IMR-90 (cell line): ENCODE measurements at regions not wholly inside any gene's neighbourhood (a gene's known extent, or its start where the extent isn't known, plus 50 kb on each side); places are given as distances from the start of the nearest gene placed in this dataset.

ENCODE experiments used
- ATAC-seq: fragments of 200-7000 bp; cut with Tn5 transposase; 2 replicates; pipeline ENCODE4 v1.9.1; 2020; ENCODE audit warnings: low read depth, mild to moderate bottlenecking, moderate library complexity
- BruUV-seq: library from RNA; stranded (reverse); fragments of 400-500 nt; replicated peaks from 2 replicates; lab custom pipeline; 2021; lab: Mats Ljungman, UMichigan
- CTCF ChIA-PET: fragments of 300-600 bp; formaldehyde crosslinking; extraction: SDS; loops from one replicate; lab custom pipeline; 2021; ENCODE audit warnings: antibody characterized with exemption; lab: Yijun Ruan, JAX
- POLR2A ChIA-PET: fragments of 300-600 bp; sonication (Branson Sonifier 250); formaldehyde crosslinking; loops from one replicate; lab custom pipeline; 2022; ENCODE audit warnings: antibody characterized with exemption; ENCODE audit not compliant: unreplicated experiment; lab: Charles Lee
- DNase-seq: peaks from one replicate; pipeline ENCODE4 v3.0.0; 2013
- H2AFZ ChIP-seq: replicated peaks from 2 replicates; pipeline ENCODE3; 2013; ENCODE audit warnings: low read length, mild to moderate bottlenecking; ENCODE audit not compliant: poor library complexity
- H2AK5ac ChIP-seq: 2 replicates; pipeline ENCODE4 v1.6.1; 2013; ENCODE audit warnings: low read depth, low read length, inconsistent platforms
- H2AK9ac ChIP-seq: replicated peaks from 2 replicates; pipeline ENCODE3; 2013; ENCODE audit warnings: mild to moderate bottlenecking, low read depth, low read length, moderate library complexity; ENCODE audit not compliant: poor library complexity
- H2BK120ac ChIP-seq: 2 replicates; pipeline ENCODE4 v1.6.1; 2013; ENCODE audit warnings: low read depth, low read length, inconsistent platforms
- H2BK15ac ChIP-seq: 3 replicates; pipeline ENCODE4 v1.6.1; 2013; ENCODE audit warnings: low read depth, low read length, inconsistent platforms
- H2BK20ac ChIP-seq: 2 replicates; pipeline ENCODE4 v1.6.1; 2013; ENCODE audit warnings: low read depth, mild to moderate bottlenecking, inconsistent platforms, low read length, moderate library complexity
- H2BK5ac ChIP-seq: 2 replicates; pipeline ENCODE4 v1.6.1; 2013; ENCODE audit warnings: mild to moderate bottlenecking, low read depth, low read length, inconsistent platforms; ENCODE audit not compliant: poor library complexity, severe bottlenecking
- H3K14ac ChIP-seq: replicated peaks from 2 replicates; pipeline ENCODE4 v1.6.1; 2013; ENCODE audit warnings: low read depth, low read length, inconsistent platforms
- H3K18ac ChIP-seq: 2 replicates; pipeline ENCODE4 v1.6.1; 2013; ENCODE audit warnings: low read depth, low read length, control low read depth
- H3K23ac ChIP-seq: 2 replicates; pipeline ENCODE4 v1.6.1; 2013; ENCODE audit warnings: low read depth, low read length, inconsistent platforms
- H3K27ac ChIP-seq: 2 replicates; pipeline ENCODE4 v1.5.1; 2013; ENCODE audit warnings: mild to moderate bottlenecking, control low read depth, low read length; ENCODE audit not compliant: insufficient read depth
- H3K27me3 ChIP-seq: 2 replicates; pipeline ENCODE4 v1.6.1; 2013; ENCODE audit warnings: low read length; ENCODE audit not compliant: control insufficient read depth, insufficient read depth
- H3K36me3 ChIP-seq: 2 replicates; pipeline ENCODE4 v1.6.1; 2013; ENCODE audit warnings: low read length, mixed read lengths; ENCODE audit not compliant: control insufficient read depth, insufficient read depth
- H3K4ac ChIP-seq: 2 replicates; pipeline ENCODE4 v1.6.1; 2013; ENCODE audit warnings: low read depth, low read length, inconsistent platforms
- H3K4me1 ChIP-seq: 2 replicates; pipeline ENCODE4 v1.6.1; 2013; ENCODE audit warnings: low read length, mixed read lengths; ENCODE audit not compliant: control insufficient read depth, insufficient read depth
- H3K4me2 ChIP-seq: 2 replicates; pipeline ENCODE4 v1.6.1; 2013; ENCODE audit warnings: low read depth, mild to moderate bottlenecking, control low read depth, low read length, moderate library complexity
- H3K4me3 ChIP-seq: 2 replicates; pipeline ENCODE4 v1.5.1; 2013; ENCODE audit warnings: low read depth, mild to moderate bottlenecking, control low read depth, low read length, moderate library complexity; ENCODE audit not compliant: insufficient read depth
- H3K56ac ChIP-seq: 2 replicates; pipeline ENCODE4 v1.6.1; 2013; ENCODE audit warnings: low read length, inconsistent platforms; ENCODE audit not compliant: insufficient read depth; ENCODE audit errors: extremely low read depth
- H3K79me1 ChIP-seq, 2 experiments: 2 replicates each; pipeline ENCODE4 v1.6.1; 2013; ENCODE audit warnings: low read length in 2 of 2, inconsistent platforms in 1 of 2, low read depth in 1 of 2
- H3K9ac ChIP-seq: 2 replicates; pipeline ENCODE4 v1.6.1; 2013; ENCODE audit warnings: low read depth, low read length, control low read depth
- H3K9me1 ChIP-seq: 2 replicates; pipeline ENCODE4 v1.6.1; 2013; ENCODE audit warnings: low read length, inconsistent platforms; ENCODE audit not compliant: insufficient read depth
- H3K9me3 ChIP-seq: 2 replicates; pipeline ENCODE4 v1.6.1; 2013; ENCODE audit warnings: low read length; ENCODE audit not compliant: control insufficient read depth, insufficient read depth
- H4K20me1 ChIP-seq: 2 replicates; pipeline ENCODE4 v1.6.1; 2013; ENCODE audit warnings: low read length, inconsistent platforms; ENCODE audit not compliant: insufficient read depth
- H4K5ac ChIP-seq: 2 replicates; pipeline ENCODE4 v1.6.1; 2013; ENCODE audit warnings: mild to moderate bottlenecking, low read depth, low read length, control low read depth
- H4K8ac ChIP-seq, 2 experiments: 2 replicates each; pipeline ENCODE4 v1.6.1; 2013; ENCODE audit warnings: low read depth in 2 of 2, low read length in 2 of 2, control low read depth in 1 of 2, inconsistent platforms in 1 of 2
- H4K91ac ChIP-seq: 2 replicates; pipeline ENCODE4 v1.6.1; 2013; ENCODE audit warnings: low read depth, low read length, inconsistent platforms; ENCODE audit not compliant: insufficient read depth
- BHLHE40 ChIP-seq: fragments of 150-350 bp; IDR thresholded peaks from 2 replicates; pipeline ENCODE4 v1.6.1; 2016; ENCODE audit warnings: mild to moderate bottlenecking, low read depth, low read length
- CEBPB ChIP-seq: IDR thresholded peaks from 2 replicates; pipeline ENCODE4 v1.6.1; 2012; ENCODE audit warnings: low read depth, low read length, improper control_type of control experiment
- CHD1 ChIP-seq: IDR thresholded peaks from 2 replicates; pipeline ENCODE4 v1.6.1; 2012; ENCODE audit warnings: low read depth, low read length, improper control_type of control experiment
- FOS ChIP-seq: fragments of 150-350 bp; IDR thresholded peaks from 2 replicates; pipeline ENCODE4 v1.6.1; 2016; ENCODE audit warnings: low read depth, low read length
- MAFK ChIP-seq: IDR thresholded peaks from 2 replicates; pipeline ENCODE4 v1.6.1; 2012; ENCODE audit warnings: low read depth, low read length, improper control_type of control experiment
- MAZ ChIP-seq: IDR thresholded peaks from 2 replicates; pipeline ENCODE4 v1.6.1; 2012; ENCODE audit warnings: low read depth, mild to moderate bottlenecking, low read length, improper control_type of control experiment, moderate library complexity, borderline replicate concordance
- MXI1 ChIP-seq: IDR thresholded peaks from 2 replicates; pipeline ENCODE4 v1.6.1; 2012; ENCODE audit warnings: low read depth, mild to moderate bottlenecking, low read length, moderate library complexity, borderline replicate concordance
- NFE2L2 ChIP-seq: fragments of 150-350 bp; IDR thresholded peaks from 2 replicates; pipeline ENCODE4 v1.6.1; 2016; ENCODE audit warnings: low read depth, mild to moderate bottlenecking, low read length
- POLR2A ChIP-seq: IDR thresholded peaks from 2 replicates; pipeline ENCODE4 v1.6.1; 2012; ENCODE audit warnings: mild to moderate bottlenecking, low read depth, low read length
- RAD21 ChIP-seq: IDR thresholded peaks from 2 replicates; pipeline ENCODE4 v1.6.1; 2012; ENCODE audit warnings: low read length, improper control_type of control experiment
- RCOR1 ChIP-seq: IDR thresholded peaks from 2 replicates; pipeline ENCODE4 v1.6.1; 2012; ENCODE audit warnings: mild to moderate bottlenecking, low read length, improper control_type of control experiment; ENCODE audit not compliant: insufficient replicate concordance
- RFX5 ChIP-seq: IDR thresholded peaks from 2 replicates; pipeline ENCODE4 v1.8.0; 2012; ENCODE audit warnings: low read depth, mild to moderate bottlenecking, low read length, moderate library complexity
- SMC3 ChIP-seq: fragments of 150-350 bp; IDR thresholded peaks from 2 replicates; pipeline ENCODE4 v1.6.1; 2016; ENCODE audit warnings: low read depth, mild to moderate bottlenecking, antibody characterized with exemption, low read length, moderate library complexity
- WGBS, 2 experiments: methylation state at CpG; one replicate each; pipeline versions ENCODE4 v1.1.5 to v1.1.7; 2013; ENCODE audit warnings: missing lambda C conversion rate in 2 of 2; ENCODE audit not compliant: insufficient read length in 1 of 2; ENCODE audit errors: extremely low coverage in 2 of 2; 5-methylcytosine and 5-hydroxymethylcytosine counted together
- dilution Hi-C: fragments of 300-500 bp; cut with HindIII; formaldehyde crosslinking; loops from one replicate; pipeline ENCODE4 v1.14.3; 2018; ENCODE audit warnings: low sequenced_read_pairs; ENCODE audit not compliant: unreplicated experiment
- in situ Hi-C: fragments of 300-500 bp; cut with MboI; formaldehyde crosslinking; loops from 3 replicates; pipeline ENCODE4 v1.14.3; 2019; ENCODE audit warnings: low sequenced_read_pairs, inconsistent platforms, mixed read lengths
- intact Hi-C: fragments of 100-400 bp; cut with micrococcal nuclease; formaldehyde crosslinking; loops from 2 replicates; pipeline ENCODE4 v1.10.0; 2022
- TF ChIP-seq, protein P1 (sequence below): fragments of 150-350 bp; IDR thresholded peaks from 2 replicates; pipeline ENCODE4 v1.6.1; 2017; ENCODE audit warnings: mild to moderate bottlenecking, antibody characterized with exemption, low read length, low read depth
- TF ChIP-seq, protein P2 (sequence below): conservative IDR thresholded peaks from 2 replicates; pipeline ENCODE4 v1.5.1; 2012; ENCODE audit warnings: mild to moderate bottlenecking, low read depth, low read length, improper control_type of control experiment
- TF ChIP-seq, protein P3 (sequence below): fragments of 150-350 bp; IDR thresholded peaks from 2 replicates; pipeline ENCODE4 v1.6.1; 2016; ENCODE audit warnings: low read depth, mild to moderate bottlenecking, low read length, moderate library complexity, borderline replicate concordance

GRCh38 chr16:79848719-79849118 is 248.2 kb upstream of the MAF start:
- Histone ChIP-seq H2BK20ac (no peak overlapping the region), H3K9ac (no peak overlapping the region), H3K27me3 (no peaks in the 10 kb centered on the region), H2BK15ac (no peak overlapping the region), H2AK9ac (no peak overlapping the region), H3K56ac (no peak overlapping the region), H2AK5ac (no peak overlapping the region), H3K4me3 (no peak overlapping the region), H2BK5ac (no peak overlapping the region), H3K9me3 (peaks cover 35% of the 10 kb centered on the region), H4K91ac (no peak overlapping the region), H2BK120ac (no peak overlapping the region), H3K4me2 (no peak overlapping the region), H3K14ac (no peak overlapping the region), H3K79me1 (no peaks in the 10 kb centered on the region), H3K27ac (no peak overlapping the region), H2AFZ (no peak overlapping the region), H4K5ac (no peak overlapping the region), H3K18ac (no peak overlapping the region), H3K36me3 (no peaks in the 10 kb centered on the region), H3K4me1 (no peaks in the 10 kb centered on the region), H3K23ac (no peak overlapping the region), H4K8ac (no peak overlapping the region), H3K4ac (no peak overlapping the region), H4K20me1 (no peaks in the 10 kb centered on the region), H3K9me1 (no peaks in the 10 kb centered on the region)
- TF ChIP-seq CHD1 (no peak), FOS (no peak), RAD21 (no peak), NFE2L2 (no peak), MXI1 (no peak), RFX5 (no peak), POLR2A (no peak), CEBPB (no peak), BHLHE40 (no peak), RCOR1 (no peak), MAZ (no peak), SMC3 (no peak), MAFK (no peak)
- TF ChIP-seq, protein P1, sequence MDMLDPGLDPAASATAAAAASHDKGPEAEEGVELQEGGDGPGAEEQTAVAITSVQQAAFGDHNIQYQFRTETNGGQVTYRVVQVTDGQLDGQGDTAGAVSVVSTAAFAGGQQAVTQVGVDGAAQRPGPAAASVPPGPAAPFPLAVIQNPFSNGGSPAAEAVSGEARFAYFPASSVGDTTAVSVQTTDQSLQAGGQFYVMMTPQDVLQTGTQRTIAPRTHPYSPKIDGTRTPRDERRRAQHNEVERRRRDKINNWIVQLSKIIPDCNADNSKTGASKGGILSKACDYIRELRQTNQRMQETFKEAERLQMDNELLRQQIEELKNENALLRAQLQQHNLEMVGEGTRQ: no peak
- TF ChIP-seq, protein P2, sequence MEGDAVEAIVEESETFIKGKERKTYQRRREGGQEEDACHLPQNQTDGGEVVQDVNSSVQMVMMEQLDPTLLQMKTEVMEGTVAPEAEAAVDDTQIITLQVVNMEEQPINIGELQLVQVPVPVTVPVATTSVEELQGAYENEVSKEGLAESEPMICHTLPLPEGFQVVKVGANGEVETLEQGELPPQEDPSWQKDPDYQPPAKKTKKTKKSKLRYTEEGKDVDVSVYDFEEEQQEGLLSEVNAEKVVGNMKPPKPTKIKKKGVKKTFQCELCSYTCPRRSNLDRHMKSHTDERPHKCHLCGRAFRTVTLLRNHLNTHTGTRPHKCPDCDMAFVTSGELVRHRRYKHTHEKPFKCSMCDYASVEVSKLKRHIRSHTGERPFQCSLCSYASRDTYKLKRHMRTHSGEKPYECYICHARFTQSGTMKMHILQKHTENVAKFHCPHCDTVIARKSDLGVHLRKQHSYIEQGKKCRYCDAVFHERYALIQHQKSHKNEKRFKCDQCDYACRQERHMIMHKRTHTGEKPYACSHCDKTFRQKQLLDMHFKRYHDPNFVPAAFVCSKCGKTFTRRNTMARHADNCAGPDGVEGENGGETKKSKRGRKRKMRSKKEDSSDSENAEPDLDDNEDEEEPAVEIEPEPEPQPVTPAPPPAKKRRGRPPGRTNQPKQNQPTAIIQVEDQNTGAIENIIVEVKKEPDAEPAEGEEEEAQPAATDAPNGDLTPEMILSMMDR: no peak
- TF ChIP-seq, protein P3, sequence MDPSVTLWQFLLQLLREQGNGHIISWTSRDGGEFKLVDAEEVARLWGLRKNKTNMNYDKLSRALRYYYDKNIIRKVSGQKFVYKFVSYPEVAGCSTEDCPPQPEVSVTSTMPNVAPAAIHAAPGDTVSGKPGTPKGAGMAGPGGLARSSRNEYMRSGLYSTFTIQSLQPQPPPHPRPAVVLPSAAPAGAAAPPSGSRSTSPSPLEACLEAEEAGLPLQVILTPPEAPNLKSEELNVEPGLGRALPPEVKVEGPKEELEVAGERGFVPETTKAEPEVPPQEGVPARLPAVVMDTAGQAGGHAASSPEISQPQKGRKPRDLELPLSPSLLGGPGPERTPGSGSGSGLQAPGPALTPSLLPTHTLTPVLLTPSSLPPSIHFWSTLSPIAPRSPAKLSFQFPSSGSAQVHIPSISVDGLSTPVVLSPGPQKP: no peak
- DNase-seq: no peak
- in situ Hi-C loops: no loop called here
- no peak for ATAC-seq
- intact Hi-C loops: no loop called here
- no TSS peak for BruUV-seq
- CTCF ChIA-PET: no interaction called here
- dilution Hi-C loops: no loop called here
- 30% methylated on average over 2 of the region's 6 CpGs; no CpG with 5 or more reads in 1 of the 2 experiments for WGBS, 2 experiments
- POLR2A ChIA-PET: no interaction called here
